ENCODE measurements at regions not wholly inside any gene's neighbourhood (a gene's known extent, or its start where the extent isn't known, plus 50 kb on each side); places are given as distances from the start of the nearest gene placed in this dataset.

DNA sequence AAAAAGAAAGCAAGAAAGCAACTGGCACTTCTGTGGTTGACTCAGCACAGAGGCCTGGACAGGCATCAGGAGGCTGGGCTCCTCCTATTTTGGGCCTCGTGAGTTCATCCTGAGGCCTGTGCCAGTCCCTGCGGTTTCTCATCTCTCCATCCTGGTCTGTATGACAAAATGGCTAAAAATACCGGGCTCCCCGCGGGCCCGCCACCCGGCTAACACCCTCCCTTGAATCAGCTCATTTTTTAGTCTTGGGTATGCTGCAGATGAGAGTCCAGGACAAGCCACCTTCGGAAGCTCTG is 62.3 kb upstream of the YWHAQ start:
- peak; percentile 58 for DNase-seq (ENCODE audit: low read depth, low spot score)
- TF ChIP-seq, protein P1, sequence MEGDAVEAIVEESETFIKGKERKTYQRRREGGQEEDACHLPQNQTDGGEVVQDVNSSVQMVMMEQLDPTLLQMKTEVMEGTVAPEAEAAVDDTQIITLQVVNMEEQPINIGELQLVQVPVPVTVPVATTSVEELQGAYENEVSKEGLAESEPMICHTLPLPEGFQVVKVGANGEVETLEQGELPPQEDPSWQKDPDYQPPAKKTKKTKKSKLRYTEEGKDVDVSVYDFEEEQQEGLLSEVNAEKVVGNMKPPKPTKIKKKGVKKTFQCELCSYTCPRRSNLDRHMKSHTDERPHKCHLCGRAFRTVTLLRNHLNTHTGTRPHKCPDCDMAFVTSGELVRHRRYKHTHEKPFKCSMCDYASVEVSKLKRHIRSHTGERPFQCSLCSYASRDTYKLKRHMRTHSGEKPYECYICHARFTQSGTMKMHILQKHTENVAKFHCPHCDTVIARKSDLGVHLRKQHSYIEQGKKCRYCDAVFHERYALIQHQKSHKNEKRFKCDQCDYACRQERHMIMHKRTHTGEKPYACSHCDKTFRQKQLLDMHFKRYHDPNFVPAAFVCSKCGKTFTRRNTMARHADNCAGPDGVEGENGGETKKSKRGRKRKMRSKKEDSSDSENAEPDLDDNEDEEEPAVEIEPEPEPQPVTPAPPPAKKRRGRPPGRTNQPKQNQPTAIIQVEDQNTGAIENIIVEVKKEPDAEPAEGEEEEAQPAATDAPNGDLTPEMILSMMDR (IDR thresholded peaks at IDR 0.05; ENCODE audit: low read depth, low read length) = no peak
- H3K4me3 ChIP-seq (ENCODE audit: low read depth, low read length) = no peak overlapping the region
- in situ Hi-C loops (cut with HindIII; ENCODE audit: low sequenced_read_pairs) = no loop called here

DNA sequence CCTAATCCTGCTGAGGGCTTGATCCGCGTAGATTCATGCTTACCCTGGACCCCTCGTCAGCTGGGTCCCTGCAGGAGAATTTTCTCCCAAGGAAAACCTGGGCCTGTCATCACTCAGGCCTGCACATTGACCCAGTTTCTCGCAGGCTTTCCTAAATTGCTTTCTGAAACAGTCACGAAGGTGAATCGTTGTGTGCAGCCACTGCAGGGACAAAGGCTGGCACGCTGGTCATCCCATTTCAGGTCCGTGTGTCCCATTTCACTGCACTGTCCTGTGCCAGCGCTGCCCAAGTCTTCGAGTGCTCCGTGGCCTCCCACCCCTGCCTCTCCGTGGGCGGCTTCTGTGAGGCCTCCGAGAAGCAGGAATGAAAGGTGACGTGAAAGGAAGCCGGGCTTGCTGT is 62.8 kb upstream of the YWHAQ start:
- no peak for DNase-seq (ENCODE audit: low read depth, low spot score)
- in situ Hi-C loops (cut with HindIII; ENCODE audit: low sequenced_read_pairs) = no loop called here
- TF ChIP-seq, protein P1 (IDR thresholded peaks at IDR 0.05; ENCODE audit: low read depth, low read length) = no peak
- H3K4me3 ChIP-seq (ENCODE audit: low read depth, low read length) = no peak overlapping the region

- DNase-seq (ENCODE audit: low read depth, low spot score) = no peak
- TF ChIP-seq, protein P1 (IDR thresholded peaks at IDR 0.05; ENCODE audit: low read depth, low read length) = no peak
- H3K4me3 ChIP-seq (ENCODE audit: low read depth, low read length) = no peak overlapping the region
- in situ Hi-C loops (cut with HindIII; ENCODE audit: low sequenced_read_pairs) = no loop called here
Measured at GRCh38 chr2:9694661-9695234, 64.0 kb upstream of the YWHAQ start.

DNA sequence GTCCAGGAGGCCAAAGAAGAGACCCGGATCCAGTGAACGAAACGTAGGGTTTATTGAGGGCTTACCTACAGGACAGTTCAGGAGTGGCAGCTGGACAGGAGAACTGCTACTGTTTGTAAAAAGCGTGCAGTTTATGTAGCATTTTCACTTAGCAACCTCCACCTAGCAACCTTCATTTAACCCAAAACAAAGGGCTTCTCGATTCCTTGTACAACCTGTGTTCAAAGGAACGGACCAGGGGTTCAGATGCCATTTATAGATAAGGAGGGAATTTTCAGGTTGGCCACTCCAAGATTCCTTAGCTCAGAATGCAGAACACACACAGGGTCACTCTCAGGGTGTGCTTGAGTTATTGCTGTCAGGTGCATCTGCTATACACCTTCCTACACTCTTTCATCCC is 65.1 kb upstream of the YWHAQ start:
- in situ Hi-C loops (cut with HindIII; ENCODE audit: low sequenced_read_pairs) = no loop called here
- no peak for DNase-seq (ENCODE audit: low read depth, low spot score)

GRCh38 chr2:9696731-9697130 is 65.9 kb upstream of the YWHAQ start:
- in situ Hi-C loops (cut with HindIII; ENCODE audit: low sequenced_read_pairs) = no loop called here
- TF ChIP-seq, protein P1 (IDR thresholded peaks at IDR 0.05; ENCODE audit: low read depth, low read length) = no peak
- no peak for DNase-seq (ENCODE audit: low read depth, low spot score)
- H3K4me3 ChIP-seq (ENCODE audit: low read depth, low read length) = no peak overlapping the region

More for the DNA sequence above, 65.1 kb upstream of the YWHAQ start:
- TF ChIP-seq, protein P1 (IDR thresholded peaks at IDR 0.05; ENCODE audit: low read depth, low read length) = no peak
- no peak overlapping the region for H3K4me3 ChIP-seq (ENCODE audit: low read depth, low read length)

- no peak overlapping the region for H3K4me3 ChIP-seq (ENCODE audit: low read depth, low read length)
- TF ChIP-seq, protein P1 (IDR thresholded peaks at IDR 0.05; ENCODE audit: low read depth, low read length) = no peak
- in situ Hi-C loops (cut with HindIII; ENCODE audit: low sequenced_read_pairs) = no loop called here
- no peak for DNase-seq (ENCODE audit: low read depth, low spot score)
Measured at GRCh38 chr2:9697909-9698308, 67.1 kb upstream of the YWHAQ start.

All from astrocyte of the spinal cord (primary cell).